Activated T-helper 1 cell treated with anti-CD3 and anti-CD28 coated beads, Interleukin-12 subunit alpha, Interleukin-12 subunit beta, Interleukin-2, Interleukin-4 antibody, amounts not matched to agents 30 ng/mL and 10 ng/mL and 1 ng/mL, durations not matched to agents 14 hours and 24 hours and 36 hours (primary cell): ENCODE measurements at regions not wholly inside any gene's neighbourhood (a gene's known extent, or its start where the extent isn't known, plus 50 kb on each side); places are given as distances from the start of the nearest gene placed in this dataset.

Source experiments
- DNase-seq: peaks from one replicate; pipeline ENCODE4 v3.0.0; 2021; ENCODE audit warnings: low spot score
- H3K27ac Mint-ChIP-seq: one replicate; pipeline ENCODE4 v1.8.0; 2021; ENCODE audit warnings: mild to moderate bottlenecking, mixed read lengths
- H3K27me3 Mint-ChIP-seq: one replicate; pipeline ENCODE4 v1.8.0; 2022; ENCODE audit warnings: mild to moderate bottlenecking, moderate library complexity, mixed read lengths; ENCODE audit not compliant: insufficient read depth
- H3K36me3 Mint-ChIP-seq: one replicate; pipeline ENCODE4 v1.8.0; 2021; ENCODE audit warnings: low read depth, mixed read lengths
- H3K4me1 Mint-ChIP-seq: one replicate; pipeline ENCODE4 v1.8.0; 2021; ENCODE audit warnings: low read depth, mixed read lengths
- H3K4me3 Mint-ChIP-seq: one replicate; pipeline ENCODE4 v1.8.0; 2021; ENCODE audit warnings: mild to moderate bottlenecking, moderate library complexity, mixed read lengths
- H3K9me3 Mint-ChIP-seq: one replicate; pipeline ENCODE4 v1.8.0; 2021; ENCODE audit warnings: mixed read lengths
- intact Hi-C: fragments of 100-400 bp; cut with micrococcal nuclease; formaldehyde crosslinking; loops from one replicate; pipeline ENCODE4 v1.15.1; 2024

GRCh38 chr13:91141543-91142061 is 205.9 kb upstream of the MIR17HG start:
- Mint-ChIP-seq H3K4me1 (no peaks in the 10 kb centered on the region), H3K27me3 (no peaks in the 10 kb centered on the region), H3K36me3 (no peaks in the 10 kb centered on the region), H3K4me3 (no peak overlapping the region), H3K9me3 (no peaks in the 10 kb centered on the region), H3K27ac (no peak overlapping the region)
- no peak for DNase-seq
- intact Hi-C loops = no loop called here

GRCh38 chr13:91142572-91142971 is 204.9 kb upstream of the MIR17HG start:
- intact Hi-C loops = no loop called here
- Mint-ChIP-seq H3K4me3 (no peak overlapping the region), H3K9me3 (no peaks in the 10 kb centered on the region), H3K36me3 (no peaks in the 10 kb centered on the region), H3K27ac (no peak overlapping the region), H3K27me3 (no peaks in the 10 kb centered on the region), H3K4me1 (no peaks in the 10 kb centered on the region)
- DNase-seq = no peak

- Mint-ChIP-seq H3K4me1 (no peaks in the 10 kb centered on the region), H3K9me3 (no peaks in the 10 kb centered on the region), H3K27me3 (no peaks in the 10 kb centered on the region), H3K27ac (no peak overlapping the region), H3K36me3 (no peaks in the 10 kb centered on the region), H3K4me3 (no peak overlapping the region)
- no peak for DNase-seq
- intact Hi-C loops = no loop called here
These were observed 203.4 kb upstream of the MIR17HG start for GRCh38 chr13:91144054-91144453.

GRCh38 chr13:91144486-91144885 is 203.0 kb upstream of the MIR17HG start:
- intact Hi-C loops = no loop called here
- no peak for DNase-seq
- Mint-ChIP-seq H3K36me3 (no peaks in the 10 kb centered on the region), H3K4me3 (no peak overlapping the region), H3K27me3 (no peaks in the 10 kb centered on the region), H3K4me1 (no peaks in the 10 kb centered on the region), H3K27ac (no peak overlapping the region), H3K9me3 (no peaks in the 10 kb centered on the region)

- intact Hi-C loops = no loop called here
- H3K36me3 Mint-ChIP-seq = no peaks in the 10 kb centered on the region
- no peak for DNase-seq
- H3K4me1 Mint-ChIP-seq = no peaks in the 10 kb centered on the region
- no peak overlapping the region for H3K27ac Mint-ChIP-seq
- H3K27me3 Mint-ChIP-seq = no peaks in the 10 kb centered on the region
- no peak overlapping the region for H3K4me3 Mint-ChIP-seq
- H3K9me3 Mint-ChIP-seq = no peaks in the 10 kb centered on the region
These were observed 201.8 kb upstream of the MIR17HG start for GRCh38 chr13:91145571-91146205.

- H3K27me3 Mint-ChIP-seq = no peaks in the 10 kb centered on the region
- H3K36me3 Mint-ChIP-seq = no peaks in the 10 kb centered on the region
- H3K4me3 Mint-ChIP-seq = no peak overlapping the region
- H3K4me1 Mint-ChIP-seq = no peaks in the 10 kb centered on the region
- no peak overlapping the region for H3K27ac Mint-ChIP-seq
- H3K9me3 Mint-ChIP-seq = no peaks in the 10 kb centered on the region
- no peak for DNase-seq
- intact Hi-C loops = no loop called here
These were observed 200.9 kb upstream of the MIR17HG start for GRCh38 chr13:91146601-91147000.

GRCh38 chr13:91148098-91148497 is 199.4 kb upstream of the MIR17HG start:
- H3K27me3 Mint-ChIP-seq = peaks cover 4% of the 10 kb centered on the region
- no peak overlapping the region for H3K4me3 Mint-ChIP-seq
- DNase-seq = no peak
- no peaks in the 10 kb centered on the region for H3K9me3 Mint-ChIP-seq
- H3K4me1 Mint-ChIP-seq = no peaks in the 10 kb centered on the region
- no peak overlapping the region for H3K27ac Mint-ChIP-seq
- no peaks in the 10 kb centered on the region for H3K36me3 Mint-ChIP-seq
- intact Hi-C loops = no loop called here

- intact Hi-C loops = no loop called here
- Mint-ChIP-seq H3K27me3 (peaks cover 6% of the 10 kb centered on the region), H3K4me1 (no peaks in the 10 kb centered on the region), H3K36me3 (no peaks in the 10 kb centered on the region), H3K27ac (no peak overlapping the region), H3K4me3 (no peak overlapping the region), H3K9me3 (no peaks in the 10 kb centered on the region)
- DNase-seq = no peak
These were observed 195.6 kb upstream of the MIR17HG start for GRCh38 chr13:91151921-91152320.

- no peak overlapping the region for H3K4me3 Mint-ChIP-seq
- no peaks in the 10 kb centered on the region for H3K4me1 Mint-ChIP-seq
- H3K27me3 Mint-ChIP-seq = peaks cover 13% of the 10 kb centered on the region
- H3K27ac Mint-ChIP-seq = no peak overlapping the region
- H3K36me3 Mint-ChIP-seq = no peaks in the 10 kb centered on the region
- H3K9me3 Mint-ChIP-seq = no peaks in the 10 kb centered on the region
- no peak for DNase-seq
- intact Hi-C loops = no loop called here
These were observed 194.1 kb upstream of the MIR17HG start for GRCh38 chr13:91153372-91153771.

- no peak overlapping the region for H3K4me3 Mint-ChIP-seq
These were observed 192.7 kb upstream of the MIR17HG start for GRCh38 chr13:91154558-91155353.

GRCh38 chr13:91155512-91156114 is 191.9 kb upstream of the MIR17HG start:
- Mint-ChIP-seq H3K4me3 (no peak overlapping the region), H3K27ac (no peak overlapping the region), H3K27me3 (peaks cover 24% of the 10 kb centered on the region), H3K4me1 (no peaks in the 10 kb centered on the region), H3K36me3 (no peaks in the 10 kb centered on the region), H3K9me3 (no peaks in the 10 kb centered on the region)
- no peak for DNase-seq
- intact Hi-C loops = no loop called here

More at GRCh38 chr13:91154558-91155353, 192.7 kb upstream of the MIR17HG start:
- no peaks in the 10 kb centered on the region for H3K9me3 Mint-ChIP-seq
- no peak overlapping the region for H3K27ac Mint-ChIP-seq
- H3K36me3 Mint-ChIP-seq = no peaks in the 10 kb centered on the region
- peaks cover 23% of the 10 kb centered on the region for H3K27me3 Mint-ChIP-seq
- no peaks in the 10 kb centered on the region for H3K4me1 Mint-ChIP-seq
- no peak for DNase-seq
- intact Hi-C loops = no loop called here

- Mint-ChIP-seq H3K27me3 (peaks cover 21% of the 10 kb centered on the region), H3K4me3 (no peak overlapping the region), H3K36me3 (no peaks in the 10 kb centered on the region), H3K27ac (no peak overlapping the region), H3K9me3 (no peaks in the 10 kb centered on the region), H3K4me1 (no peaks in the 10 kb centered on the region)
- intact Hi-C loops = no loop called here
- no peak for DNase-seq
These were observed 190.0 kb upstream of the MIR17HG start for GRCh38 chr13:91157273-91158016.

- Mint-ChIP-seq H3K4me3 (no peak overlapping the region), H3K27ac (no peak overlapping the region), H3K4me1 (no peaks in the 10 kb centered on the region), H3K36me3 (no peaks in the 10 kb centered on the region), H3K27me3 (peaks cover 20% of the 10 kb centered on the region), H3K9me3 (no peaks in the 10 kb centered on the region)
- DNase-seq = no peak
- intact Hi-C loops = no loop called here
These were observed 189.5 kb upstream of the MIR17HG start for GRCh38 chr13:91158017-91158395.
